22Rv1 (cell line): ENCODE measurements at regions not wholly inside any gene's neighbourhood (a gene's known extent, or its start where the extent isn't known, plus 50 kb on each side); places are given as distances from the start of the nearest gene placed in this dataset.

Experiments used
- H3K27ac ChIP-seq: fragments of 450-650 bp; 2 replicates; pipeline ENCODE4 v1.5.1; 2017
- CTCF ChIP-seq: fragments of 450-650 bp; IDR thresholded peaks from 2 replicates; pipeline ENCODE4 v1.5.1; 2017; ENCODE audit warnings: mild to moderate bottlenecking
- ZFX ChIP-seq: fragments of 450-650 bp; IDR thresholded peaks from 2 replicates; pipeline ENCODE4 v1.6.1; 2017; ENCODE audit warnings: antibody characterized with exemption, borderline replicate concordance

- H3K27ac ChIP-seq: no peak overlapping the region
- TF ChIP-seq ZFX: no peak
- no peak for TF ChIP-seq CTCF
These were observed 1363.5 kb downstream of the EFNA5 start for GRCh38 chr5:106307265-106307664.

GRCh38 chr5:106306313-106307028, 1364.3 kb downstream of the EFNA5 start:
- no peak overlapping the region for H3K27ac ChIP-seq
- TF ChIP-seq CTCF: no peak
- no peak for TF ChIP-seq ZFX

- TF ChIP-seq ZFX: no peak
- no peak for TF ChIP-seq CTCF
- H3K27ac ChIP-seq: no peak overlapping the region
These were observed 1366.8 kb downstream of the EFNA5 start for GRCh38 chr5:106303911-106304310.

GRCh38 chr5:106292654-106293053, 1378.1 kb downstream of the EFNA5 start:
- TF ChIP-seq ZFX (no peak), CTCF (no peak)
- no peak overlapping the region for H3K27ac ChIP-seq

GRCh38 chr5:106290841-106291240, 1379.9 kb downstream of the EFNA5 start:
- H3K27ac ChIP-seq: no peak overlapping the region
- TF ChIP-seq ZFX (no peak), CTCF (no peak)

GRCh38 chr5:106288979-106289378, 1381.8 kb downstream of the EFNA5 start:
- no peak for TF ChIP-seq CTCF
- TF ChIP-seq ZFX: no peak
- H3K27ac ChIP-seq: no peak overlapping the region

GRCh38 chr5:106277540-106278096, 1393.1 kb downstream of the EFNA5 start:
- TF ChIP-seq CTCF: no peak
- no peak for TF ChIP-seq ZFX
- H3K27ac ChIP-seq: no peak overlapping the region
